ENCODE measurements at regions not wholly inside any gene's neighbourhood (a gene's known extent, or its start where the extent isn't known, plus 50 kb on each side); places are given as distances from the start of the nearest gene placed in this dataset.

DNA sequence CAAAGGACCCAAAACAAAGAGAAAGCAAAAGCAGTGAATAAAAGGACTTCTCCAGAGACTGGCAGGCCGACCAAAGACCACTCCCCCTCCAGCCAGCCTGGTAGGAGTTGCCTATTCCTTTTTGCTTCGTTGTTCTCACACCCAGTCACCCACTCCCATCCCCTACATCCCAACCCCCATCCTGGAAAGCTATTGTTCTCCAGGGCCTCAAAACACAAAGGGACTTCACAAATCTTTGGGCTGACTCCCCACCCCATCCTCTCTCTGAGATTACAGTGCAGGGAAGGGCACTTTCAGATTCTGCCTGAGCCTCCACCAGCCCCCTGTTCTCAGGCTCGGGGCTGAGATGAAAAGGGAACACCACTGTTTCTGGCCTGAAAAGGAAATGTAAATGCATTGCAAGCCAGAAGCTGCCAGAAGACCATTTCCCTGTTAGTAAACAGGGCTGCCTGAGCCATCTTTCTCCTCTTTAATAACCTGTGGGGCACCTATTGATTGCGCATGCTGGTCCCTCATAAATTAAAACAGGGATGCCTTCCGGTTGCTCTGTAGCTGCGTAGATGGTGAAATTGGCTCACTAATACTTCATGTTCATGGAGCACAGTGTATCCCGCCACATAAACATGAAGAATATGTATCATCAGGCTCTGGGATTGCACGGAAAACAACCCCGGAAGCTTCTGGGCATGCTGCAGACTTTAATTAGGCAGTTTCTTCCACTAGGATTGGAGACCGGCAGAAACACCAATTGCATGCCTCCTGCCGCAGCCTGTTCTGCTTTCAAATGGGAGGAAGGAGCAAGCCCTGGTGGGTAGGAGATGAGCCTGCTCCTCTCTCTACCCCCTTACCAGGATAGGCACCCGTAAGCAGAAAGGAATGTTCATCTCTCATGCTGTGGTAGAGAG lies 130.3 kb upstream of the FUT8 start:
- peak; percentile 65 for DNase-seq (ENCODE audit: low read depth)

DNA sequence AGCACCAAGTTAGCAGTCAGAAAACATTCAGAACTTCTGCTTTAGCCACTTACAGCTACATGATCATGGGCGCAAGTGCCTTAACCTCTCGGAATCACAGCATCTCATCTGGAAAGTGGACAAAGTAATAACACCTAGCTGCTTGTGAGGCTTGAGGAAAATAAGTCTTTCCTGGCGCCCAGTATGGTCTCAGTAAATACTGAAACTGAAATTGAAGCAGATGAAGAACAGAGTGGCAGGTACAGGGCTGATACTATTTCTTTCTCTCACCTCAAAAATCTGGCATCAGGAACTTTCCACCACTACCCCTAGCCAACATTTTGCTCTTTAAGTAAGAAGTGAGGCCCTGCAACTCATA lies 129.7 kb upstream of the FUT8 start:
- DNase-seq (ENCODE audit: low read depth), result no peak

DNA sequence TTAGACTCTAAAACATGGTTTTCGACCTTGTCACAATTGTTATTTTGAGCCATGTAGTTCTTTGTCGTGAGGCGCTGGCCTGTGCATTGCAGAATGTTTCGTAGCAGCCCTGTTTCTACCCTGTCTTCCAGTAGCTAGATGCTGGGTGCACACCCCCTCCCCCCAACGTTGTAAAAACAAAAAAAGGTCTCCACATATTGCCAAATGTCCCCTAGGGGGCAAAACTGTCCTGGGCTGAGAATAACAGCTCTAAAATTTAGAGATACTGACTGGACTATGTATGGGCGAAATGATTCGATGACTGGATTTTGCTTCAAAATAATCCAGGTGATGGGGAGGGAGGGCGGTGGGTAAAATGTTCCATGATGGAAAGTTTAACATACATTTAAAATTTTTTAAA lies 126.1 kb upstream of the FUT8 start:
- peak; percentile 17 for DNase-seq (ENCODE audit: low read depth)

DNA sequence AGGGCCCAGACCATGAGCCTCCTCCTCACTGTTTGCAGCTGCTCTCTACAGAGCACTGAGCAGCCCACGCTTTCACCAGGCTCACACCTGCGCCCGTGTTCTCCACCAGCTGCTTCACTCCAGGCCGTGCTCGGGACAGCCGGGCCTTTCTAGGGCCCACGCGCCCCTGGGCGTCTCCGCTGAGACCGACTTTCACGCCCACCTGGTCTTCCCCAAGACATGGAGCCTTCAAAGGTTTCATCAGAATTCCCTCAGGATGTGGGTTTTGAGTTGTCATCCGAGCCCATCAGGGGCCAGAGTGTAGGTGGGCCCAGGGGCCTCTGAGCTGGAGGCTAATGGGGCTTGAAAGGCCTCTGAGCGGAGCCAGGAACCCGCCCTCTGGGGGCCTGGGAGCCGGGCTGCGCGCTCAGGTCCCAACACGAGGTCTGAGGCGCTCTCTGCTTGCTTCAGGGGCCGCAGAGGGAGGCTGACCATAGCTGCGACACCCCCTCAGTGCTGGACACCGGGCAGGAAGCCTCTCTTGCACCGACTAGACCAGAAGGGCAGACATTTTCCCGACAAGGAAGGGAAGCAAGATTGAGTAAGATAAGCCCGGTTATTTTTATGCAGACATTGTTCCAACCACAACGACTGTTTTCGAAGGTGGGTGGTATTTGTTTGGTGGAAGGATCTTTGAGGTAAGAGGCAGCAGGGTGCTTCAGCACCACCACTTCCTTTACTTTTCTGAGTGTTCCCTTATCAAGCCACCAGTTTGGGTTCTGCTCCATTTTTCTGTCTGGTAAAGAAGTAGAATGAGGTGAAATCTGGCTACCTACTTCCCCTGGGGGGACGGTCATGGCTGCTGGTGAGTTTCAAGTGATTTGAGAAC lies 125.0 kb upstream of the FUT8 start:
- no peak for DNase-seq (ENCODE audit: low read depth)

DNA sequence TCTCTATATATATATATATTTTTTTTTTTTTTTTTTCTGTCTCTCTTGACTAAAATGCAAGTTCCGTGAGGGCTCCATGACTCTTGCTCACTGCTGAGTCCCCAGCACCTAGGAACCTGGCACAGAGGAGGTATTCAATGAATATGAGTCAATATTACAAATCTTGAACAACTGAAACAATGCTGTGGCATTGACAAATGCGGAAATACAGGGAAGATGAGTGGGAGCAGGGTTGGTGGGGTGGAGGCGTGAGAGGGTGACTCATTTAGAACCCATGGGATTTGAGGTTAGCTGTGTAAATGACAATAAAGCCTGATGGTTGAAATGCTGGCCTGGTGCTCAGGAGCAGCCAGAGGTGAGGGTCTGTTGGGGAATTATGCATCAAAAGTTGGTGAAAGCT lies 121.7 kb upstream of the FUT8 start:
- DNase-seq (ENCODE audit: low read depth), result peak; percentile 70

DNA sequence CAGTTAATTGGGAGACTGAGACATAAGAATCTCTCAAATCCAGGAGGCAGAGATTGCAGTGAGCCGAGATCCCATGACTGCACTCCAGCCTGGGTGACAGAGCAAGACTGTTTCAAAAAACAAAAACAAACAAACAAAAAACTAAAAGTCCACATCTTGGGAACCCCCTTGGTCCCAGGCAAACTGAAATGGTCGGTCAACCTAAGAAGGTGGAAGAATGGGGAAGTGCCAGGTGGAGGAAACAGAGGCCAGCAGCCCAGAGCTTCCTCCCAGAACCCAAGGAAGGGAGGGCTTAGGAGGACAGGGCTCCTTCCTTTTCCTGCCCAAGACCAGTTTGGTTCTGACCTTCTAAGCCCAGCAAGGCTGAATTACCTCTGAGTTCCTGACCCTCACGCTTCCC lies 121.0 kb upstream of the FUT8 start:
- DNase-seq (ENCODE audit: low read depth), result no peak

DNA sequence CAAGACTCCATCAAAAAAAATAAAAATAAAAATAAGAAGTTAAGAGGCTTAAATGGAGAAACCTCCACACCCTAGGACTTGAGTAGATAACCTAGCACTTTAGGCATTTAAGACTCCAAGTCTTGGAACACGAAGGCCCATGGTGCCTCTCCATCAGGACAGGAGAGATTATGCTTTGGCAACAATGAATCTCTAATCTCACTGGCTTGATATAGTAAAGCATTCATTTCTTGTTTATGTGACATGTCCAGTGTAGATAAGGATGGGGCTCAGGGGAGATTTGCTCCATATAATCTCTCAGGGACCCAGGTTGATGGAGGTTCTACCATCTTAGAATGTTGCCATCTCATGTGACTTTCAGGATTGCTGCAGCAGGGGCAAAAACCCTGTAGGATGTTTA lies 117.7 kb upstream of the FUT8 start:
- DNase-seq (ENCODE audit: low read depth), result no peak

DNA sequence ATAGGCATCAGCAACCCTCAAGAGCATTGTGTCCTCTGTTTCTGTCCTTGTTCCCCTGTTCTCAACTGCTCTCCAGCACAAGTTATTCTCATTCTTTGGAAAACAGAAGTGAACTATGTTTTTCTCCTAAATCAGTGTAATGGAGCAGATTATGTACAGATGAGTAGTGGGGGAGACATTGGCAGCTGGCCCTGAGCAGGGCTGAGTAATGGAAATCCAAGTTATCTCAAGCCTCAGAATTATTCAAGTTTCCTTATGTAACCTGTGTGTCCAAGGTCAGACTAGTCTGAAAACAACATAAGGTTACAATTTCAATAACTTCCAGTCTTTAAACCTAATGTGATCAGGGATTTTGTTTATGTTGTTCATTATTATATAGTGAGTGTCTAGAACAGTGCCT lies 116.1 kb upstream of the FUT8 start:
- DNase-seq (ENCODE audit: low read depth), result no peak

DNA sequence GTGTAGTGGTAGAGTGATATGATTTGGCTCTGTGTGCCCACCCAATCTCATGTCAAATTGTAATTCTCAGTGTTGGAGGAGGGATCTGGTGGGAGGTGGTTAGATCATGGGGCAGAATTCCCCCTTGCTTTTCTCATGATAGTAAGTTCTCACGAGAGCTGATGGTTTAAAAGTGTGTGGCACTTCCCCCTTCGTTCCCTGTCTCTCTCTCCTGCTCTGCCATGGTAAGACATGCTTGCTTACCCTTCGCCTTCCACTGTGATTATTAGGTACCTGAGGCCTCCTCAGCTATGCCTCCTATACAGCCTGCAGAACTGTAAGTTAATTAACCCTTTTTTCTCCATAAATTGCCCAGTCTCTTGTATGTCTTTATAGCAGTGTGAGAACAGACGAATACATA lies 115.7 kb upstream of the FUT8 start:
- no peak for DNase-seq (ENCODE audit: low read depth)

DNA sequence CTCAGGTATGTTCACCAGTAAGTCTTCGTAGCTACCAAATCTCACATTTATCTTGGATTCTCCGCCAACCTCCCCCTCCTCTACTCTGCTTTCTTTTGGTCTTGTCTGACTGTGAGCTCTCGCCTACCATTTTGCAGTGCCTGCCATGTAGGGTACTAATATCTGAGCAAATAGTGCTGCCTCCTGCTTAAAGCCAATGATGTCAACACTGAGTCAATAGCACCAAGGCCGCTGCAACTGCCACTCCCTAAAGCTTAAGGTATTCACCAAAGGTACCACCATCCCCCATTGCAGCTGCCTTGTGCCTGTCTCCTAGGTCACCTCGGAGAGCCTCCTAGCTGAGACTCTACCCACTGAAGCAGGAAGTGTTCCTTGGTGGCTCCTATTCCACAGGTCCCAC lies 114.8 kb upstream of the FUT8 start:
- DNase-seq (ENCODE audit: low read depth), result no peak

DNA sequence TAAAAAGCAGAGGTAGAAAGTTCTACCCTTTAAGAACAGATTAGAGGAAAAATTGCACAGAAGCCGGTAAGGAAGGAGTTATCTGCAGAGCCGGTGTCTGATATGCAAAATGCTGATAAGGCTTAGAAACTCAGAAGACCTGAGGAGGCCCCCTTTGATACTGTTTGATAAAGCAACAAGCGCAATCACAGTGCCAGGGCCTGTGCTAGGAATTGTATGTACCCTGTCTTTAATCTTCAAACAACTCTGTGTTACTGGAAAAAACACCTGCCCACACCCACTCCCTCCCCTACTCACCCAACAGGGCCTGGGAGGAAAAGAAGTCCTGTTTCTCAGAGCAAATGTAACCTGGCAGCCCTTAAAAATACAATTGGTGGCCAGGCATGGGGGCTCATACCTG lies 112.7 kb upstream of the FUT8 start:
- no peak for DNase-seq (ENCODE audit: low read depth)

DNA sequence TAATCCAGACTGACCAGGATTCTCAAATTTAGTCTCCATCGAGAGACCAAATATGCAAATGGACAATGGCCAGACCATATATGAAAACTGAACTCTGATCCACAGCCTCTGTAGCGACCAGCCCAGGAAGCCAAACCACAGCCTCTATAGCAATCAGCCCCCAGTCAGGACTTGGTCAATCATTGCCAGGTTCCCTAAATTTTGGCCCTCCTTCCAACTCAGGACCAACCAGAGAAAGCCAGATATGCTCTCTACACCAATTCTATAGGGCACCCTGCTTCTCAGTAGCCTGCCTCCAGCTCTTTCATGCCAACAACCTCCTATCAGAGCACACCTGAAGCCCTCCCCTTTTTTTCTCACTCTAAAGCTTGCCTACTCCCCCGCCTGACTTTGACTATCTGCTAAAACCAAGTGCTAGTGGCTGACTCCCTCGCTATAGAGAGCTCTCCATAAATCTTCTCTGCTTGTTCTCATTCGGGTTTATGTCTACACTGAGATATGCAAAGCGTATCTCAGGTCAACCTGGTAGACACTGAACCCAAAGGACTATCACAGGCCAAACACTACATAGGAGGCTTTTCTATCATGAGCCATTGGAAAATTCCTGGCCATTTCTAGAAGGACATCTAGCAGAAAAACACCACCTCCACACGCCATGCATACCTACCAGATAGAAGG lies 110.5 kb upstream of the FUT8 start:
- no peak for DNase-seq (ENCODE audit: low read depth)

DNA sequence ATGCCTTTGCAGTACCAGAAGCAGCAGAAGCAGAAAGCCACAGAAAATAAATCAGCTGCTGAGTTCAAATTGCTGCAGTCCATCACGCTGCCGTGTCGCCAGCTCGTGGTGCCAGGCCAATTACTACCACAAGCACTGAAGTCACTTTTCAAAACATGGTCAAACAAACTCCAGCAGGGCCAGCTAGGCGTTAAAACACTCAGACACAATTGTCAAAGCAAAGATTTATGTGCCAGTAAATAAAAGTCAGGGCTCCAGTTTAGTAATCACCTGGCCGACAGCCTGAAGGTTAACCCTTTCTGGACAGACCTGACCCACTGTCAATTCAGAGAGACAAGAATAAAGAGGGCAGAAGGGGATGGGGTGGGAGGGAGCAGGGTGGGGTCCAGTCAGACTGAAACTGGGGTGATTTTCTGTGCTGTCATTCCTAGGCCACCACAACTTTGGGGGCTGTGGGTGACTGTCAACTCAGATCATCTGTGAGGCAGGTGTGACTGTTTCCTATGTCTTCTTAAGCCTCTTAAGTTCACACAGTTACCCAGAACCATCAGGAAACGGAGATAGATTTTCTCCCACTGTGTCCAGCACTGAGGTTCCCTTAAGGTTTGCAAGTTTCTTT lies 109.8 kb upstream of the FUT8 start:
- DNase-seq (ENCODE audit: low read depth), result no peak

DNA sequence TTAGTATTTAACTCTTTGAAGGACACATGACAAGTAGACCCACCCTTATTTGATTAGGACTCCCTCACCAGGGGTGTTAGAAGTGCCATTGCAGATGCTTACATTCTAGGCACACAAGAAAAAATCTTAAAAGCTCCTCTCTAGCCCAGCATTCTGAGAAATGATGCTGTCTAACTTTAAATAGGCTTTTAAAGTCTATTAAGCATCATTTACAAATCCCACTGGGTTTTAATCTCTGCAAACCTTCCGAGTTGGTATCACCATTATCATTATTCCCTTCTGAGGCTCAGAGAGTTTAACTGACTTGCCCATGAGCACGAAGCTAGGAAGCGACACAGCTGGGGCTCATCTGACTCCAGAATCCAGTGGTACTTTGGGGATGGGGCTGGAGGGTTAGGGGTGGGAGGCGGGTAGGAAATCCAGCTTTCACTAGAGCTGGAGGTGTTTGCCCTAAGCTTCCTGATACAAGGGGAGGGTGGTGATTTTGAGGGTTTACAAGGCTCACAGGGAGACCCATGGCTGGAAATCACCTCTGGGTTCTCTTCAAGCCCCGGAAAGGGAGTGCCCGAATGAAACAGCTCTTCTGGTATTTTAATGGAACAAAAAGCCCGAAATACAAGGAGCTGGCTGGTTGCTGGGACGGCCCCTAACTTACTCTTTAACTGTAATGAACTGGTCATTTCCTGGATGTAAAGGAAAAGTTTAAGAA lies 109.2 kb upstream of the FUT8 start:
- no peak for DNase-seq (ENCODE audit: low read depth)

DNA sequence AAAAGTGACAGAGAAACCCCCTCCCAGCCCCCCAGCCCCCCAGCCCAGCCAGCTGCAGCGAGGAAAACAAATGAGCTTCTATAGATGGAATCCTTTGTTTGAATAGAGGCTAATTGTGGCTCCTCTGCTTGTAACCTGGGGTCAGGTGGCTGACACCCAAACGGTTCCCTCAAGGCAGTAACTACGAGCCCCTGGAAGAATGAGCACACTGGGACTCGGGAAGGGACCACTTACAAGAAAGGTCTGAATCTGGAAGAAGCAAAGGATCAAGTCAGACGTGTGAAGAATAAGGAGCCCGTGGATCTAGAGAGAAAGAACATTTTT lies 108.7 kb upstream of the FUT8 start:
- no peak for DNase-seq (ENCODE audit: low read depth)

DNA sequence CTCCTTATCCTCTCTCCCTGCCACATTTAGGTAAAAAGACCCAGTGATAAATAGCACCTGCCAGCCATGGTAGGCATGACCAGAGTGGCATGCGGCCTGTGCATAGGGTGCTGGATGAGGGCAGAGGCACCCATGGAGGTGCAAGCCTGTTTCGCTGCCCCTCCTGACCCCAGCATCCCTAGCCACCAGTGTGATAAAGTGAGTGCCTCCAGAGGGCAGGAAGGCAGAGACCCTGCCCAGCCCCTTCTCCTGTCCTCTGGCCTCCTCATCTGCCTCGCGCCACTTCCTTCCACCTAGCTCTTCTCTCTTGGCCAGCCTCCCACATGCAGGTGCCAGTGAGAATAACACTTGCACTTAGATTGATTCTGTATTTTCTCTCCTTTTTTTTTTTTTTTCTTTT lies 108.3 kb upstream of the FUT8 start:
- DNase-seq (ENCODE audit: low read depth), result no peak

DNA sequence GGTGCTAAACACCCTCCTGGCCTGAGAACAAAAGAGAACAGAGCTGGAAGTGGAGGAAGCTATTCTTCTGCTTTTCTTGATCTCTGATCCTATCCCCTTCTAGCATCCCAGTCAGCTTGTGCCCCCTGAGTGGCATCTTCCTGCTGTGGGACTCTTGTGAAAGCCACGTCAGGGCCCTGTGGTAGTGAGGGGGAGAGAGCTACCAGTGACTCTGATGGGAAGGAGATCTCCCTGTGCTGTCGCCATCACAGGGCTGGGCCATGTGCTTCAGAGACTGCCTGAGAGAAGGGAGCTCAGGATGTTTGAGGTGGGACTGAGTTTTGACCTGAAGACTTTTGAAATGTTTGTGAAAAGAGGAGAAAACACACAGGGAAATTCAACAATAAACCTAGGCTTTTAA lies 107.6 kb upstream of the FUT8 start:
- DNase-seq (ENCODE audit: low read depth), result no peak

DNA sequence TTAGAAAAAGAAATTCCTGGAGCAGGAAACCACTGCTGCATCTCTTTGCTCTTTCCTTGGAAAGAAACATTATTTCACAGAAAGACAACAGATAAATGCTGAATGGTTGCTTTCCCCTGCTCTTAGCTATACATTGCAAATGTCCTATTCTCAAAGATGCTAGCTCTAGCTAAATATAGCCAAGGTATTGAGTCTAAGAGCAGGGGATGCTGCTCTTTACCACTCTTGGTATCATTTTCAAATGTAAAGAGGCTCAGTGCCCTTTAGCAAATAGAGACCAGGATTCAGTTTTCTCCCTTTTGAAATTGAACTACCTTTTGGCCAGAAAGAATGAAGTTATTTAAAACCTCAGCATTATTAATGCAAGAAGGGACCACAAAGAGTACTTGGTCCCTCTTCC lies 104.0 kb upstream of the FUT8 start:
- no peak for DNase-seq (ENCODE audit: low read depth)

DNA sequence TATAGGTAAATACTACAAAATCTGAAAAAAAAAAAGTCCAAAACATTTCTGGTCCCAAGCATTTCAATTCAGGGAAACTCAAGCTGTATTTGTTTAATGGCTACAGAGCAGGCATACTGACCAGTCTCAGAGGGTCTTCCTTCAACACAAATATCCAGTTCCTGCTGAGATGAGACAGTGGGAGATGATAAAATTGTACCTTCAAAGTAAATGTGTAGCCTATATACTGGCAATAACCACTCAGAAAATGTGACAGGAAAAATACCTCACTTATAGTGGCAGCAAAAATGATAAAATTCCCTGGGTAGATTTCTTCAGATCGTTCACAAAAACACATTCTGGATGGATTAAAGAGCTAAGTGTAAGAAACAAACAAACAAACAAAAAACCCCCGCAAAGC lies 102.0 kb upstream of the FUT8 start:
- DNase-seq (ENCODE audit: low read depth), result no peak

DNA sequence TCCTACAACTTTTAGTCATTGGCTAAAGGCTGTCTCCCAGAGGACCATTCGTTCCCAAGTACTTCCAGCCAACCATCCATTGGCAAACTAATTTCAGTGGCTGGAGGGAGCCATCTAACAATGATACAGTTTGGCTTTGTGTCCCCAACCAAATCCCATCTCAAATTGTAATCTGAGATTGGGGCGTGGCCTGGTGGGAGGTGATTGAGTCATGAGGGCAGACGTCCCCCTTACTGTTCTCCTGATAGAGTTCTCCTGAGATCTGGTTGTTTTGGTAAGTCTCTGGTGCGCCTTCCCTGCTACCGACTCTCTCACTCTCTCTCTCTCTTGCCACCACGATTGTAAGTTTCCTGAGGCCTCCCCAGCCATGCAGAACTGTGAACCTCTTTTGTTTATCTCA lies 99.7 kb upstream of the FUT8 start:
- no peak for DNase-seq (ENCODE audit: low read depth)

DNA sequence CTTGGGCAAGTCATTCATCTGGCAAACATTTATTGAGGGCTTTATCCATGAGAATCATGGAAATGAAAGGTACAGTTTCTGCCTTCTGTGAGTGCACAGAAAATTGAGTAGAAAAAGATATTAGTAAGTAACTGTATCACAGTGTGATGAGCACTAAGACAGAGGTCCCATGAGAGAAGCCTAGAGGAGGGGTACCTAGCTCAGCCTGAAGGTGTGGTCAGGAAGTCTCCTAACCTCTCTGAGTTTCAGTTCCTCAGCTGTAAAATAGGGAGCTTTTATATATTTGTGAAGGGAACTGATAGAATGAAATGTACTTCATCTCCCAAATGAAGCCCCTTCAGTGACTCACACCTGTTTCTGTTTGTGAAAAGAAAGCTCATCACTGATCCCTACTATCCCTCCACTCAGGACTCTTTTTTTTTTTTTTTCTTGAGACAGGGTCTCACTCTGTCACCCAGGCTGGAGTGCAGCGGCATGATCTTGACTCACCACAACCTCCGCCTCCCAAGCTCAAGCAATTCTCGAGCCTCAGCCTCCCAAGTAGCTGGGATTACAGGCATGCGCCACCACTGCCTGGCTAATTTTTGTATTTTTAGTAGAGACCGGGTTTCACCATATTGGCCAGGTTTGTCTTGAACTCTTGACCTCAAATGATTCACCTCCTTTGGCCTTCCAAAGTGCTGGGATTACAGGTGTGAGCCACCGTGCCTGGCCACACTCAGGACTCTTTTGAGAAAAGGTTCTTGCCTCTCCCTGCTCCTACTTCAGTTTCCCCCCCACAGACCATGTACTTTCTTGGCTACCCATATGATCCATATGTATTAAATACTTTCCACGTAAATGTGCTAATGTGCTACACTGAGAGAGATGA lies 93.7 kb upstream of the FUT8 start:
- DNase-seq (ENCODE audit: low read depth), result no peak

Measured in fibroblast of gingiva (primary cell).